ENCODE measurements at regions not wholly inside any gene's neighbourhood (a gene's known extent, or its start where the extent isn't known, plus 50 kb on each side); places are given as distances from the start of the nearest gene placed in this dataset.

DNA sequence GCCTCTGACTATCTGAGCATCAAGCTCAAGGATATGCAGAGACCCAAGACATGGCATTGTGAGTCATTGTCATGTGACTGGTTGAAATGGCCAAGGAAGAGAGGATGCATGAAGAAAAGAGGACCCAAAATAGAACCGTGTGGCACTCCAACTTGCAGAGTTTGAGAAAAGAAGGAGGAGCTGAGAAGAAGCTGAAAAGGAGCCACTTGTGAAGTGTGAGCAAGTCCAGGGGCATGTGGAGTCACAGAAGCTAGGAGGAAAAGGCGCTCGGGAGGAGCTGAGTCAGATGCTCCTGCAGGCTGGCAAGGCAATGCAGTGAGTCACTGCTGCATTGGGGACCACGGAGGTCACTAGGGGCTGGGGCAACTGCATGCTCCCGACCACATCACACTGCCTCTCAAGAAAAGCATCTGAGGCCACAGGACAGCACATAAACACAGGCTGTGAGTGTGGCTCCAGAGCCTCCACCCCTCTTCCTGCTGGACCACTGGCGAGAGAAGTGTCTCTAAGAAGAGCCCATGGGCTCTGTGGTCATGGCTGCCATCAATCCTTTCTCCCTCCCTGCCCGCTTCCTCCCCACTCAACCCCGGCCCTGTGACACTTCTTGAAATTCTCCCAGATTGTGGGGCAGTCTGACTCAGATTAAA lies 197.6 kb downstream of the DRD1 start:
- Mint-ChIP-seq H3K4me1 (no peaks in the 10 kb centered on the region), H3K36me3 (no peaks in the 10 kb centered on the region), H3K27me3 (peaks cover 11 to 27% of the 10 kb centered on the region in 2 donors), H3K4me3 (no peak overlapping the region), H3K9me3 (no peaks in the 10 kb centered on the region), H3K27ac (no peak overlapping the region)
- ChIA-PET POLR2A (no interaction called here), CTCF (no interaction called here)
- Histone ChIP-seq H3K27ac (ENCODE audit: low read depth, low read length) (no peak overlapping the region), H3K36me3 (ENCODE audit: insufficient read depth, low read length) (no peaks in the 10 kb centered on the region), H3K27me3 (ENCODE audit: insufficient read depth, low read length, poor library complexity, severe bottlenecking) (no peaks in the 10 kb centered on the region), H3K9me3 (ENCODE audit: low read length) (no peaks in the 10 kb centered on the region), H3K4me1 (ENCODE audit: insufficient read depth, low read length) (no peaks in the 10 kb centered on the region), H3K4me3 (ENCODE audit: low read length) (no peak overlapping the region)
- no peak for DNase-seq

DNA sequence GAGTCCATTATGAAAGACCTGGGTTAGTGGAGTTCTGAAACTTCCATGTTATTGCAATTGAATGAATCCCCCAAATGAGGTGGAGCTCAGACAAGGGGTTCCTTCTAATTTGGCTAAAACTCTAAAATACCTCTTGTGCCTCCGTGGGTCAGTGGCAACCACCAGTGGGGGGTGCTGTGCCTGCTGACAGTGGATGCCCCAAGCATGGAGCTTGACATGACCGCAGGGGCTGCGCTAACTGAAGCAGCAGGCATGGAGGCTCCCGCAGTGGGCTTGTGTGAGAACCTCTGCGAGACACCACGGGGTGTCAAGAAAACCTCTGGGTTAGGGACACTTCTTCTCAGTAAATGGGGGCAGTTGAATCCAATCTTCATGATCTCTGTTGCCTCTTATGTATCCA lies 200.5 kb downstream of the DRD1 start:
- Mint-ChIP-seq H3K27me3 (peaks cover 11 to 35% of the 10 kb centered on the region in 2 donors), H3K4me1 (no peaks in the 10 kb centered on the region), H3K9me3 (peaks cover 0 to 3% (median 0%) of the 10 kb centered on the region in 5 donors), H3K36me3 (no peaks in the 10 kb centered on the region), H3K4me3 (no peak overlapping the region), H3K27ac (no peak overlapping the region)
- ChIA-PET POLR2A (no interaction called here), CTCF (no interaction called here)
- no peaks in the 10 kb centered on the region for H3K27me3 ChIP-seq (ENCODE audit: insufficient read depth, low read length, poor library complexity, severe bottlenecking)
- no peaks in the 10 kb centered on the region for H3K4me1 ChIP-seq (ENCODE audit: insufficient read depth, low read length)
- no peak overlapping the region for H3K4me3 ChIP-seq (ENCODE audit: low read length)
- no peaks in the 10 kb centered on the region for H3K36me3 ChIP-seq (ENCODE audit: insufficient read depth, low read length)
- no peak for DNase-seq
- no peaks in the 10 kb centered on the region for H3K9me3 ChIP-seq (ENCODE audit: low read length)
- H3K27ac ChIP-seq (ENCODE audit: low read depth, low read length), result no peak overlapping the region

DNA sequence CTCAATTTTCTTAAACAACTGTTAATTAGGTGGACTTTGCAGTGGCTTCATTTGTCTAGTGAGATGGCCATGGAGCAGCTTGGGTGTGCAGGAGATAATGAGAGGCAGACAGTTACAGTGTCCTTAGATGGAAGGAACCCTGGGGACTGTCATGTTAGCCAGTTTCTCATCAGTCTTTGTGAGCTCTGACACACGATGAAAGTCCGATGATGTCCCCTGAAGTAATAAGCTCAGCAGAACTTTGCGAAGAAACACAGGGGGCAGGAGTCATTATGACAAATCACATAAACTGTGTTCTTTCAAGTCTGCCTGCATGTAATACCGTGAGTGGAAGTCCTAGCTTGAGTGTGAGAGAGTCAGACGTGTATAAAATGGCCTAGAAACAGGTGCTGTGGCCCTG lies 201.8 kb downstream of the DRD1 start:
- no peaks in the 10 kb centered on the region for H3K9me3 ChIP-seq (ENCODE audit: low read length)
- H3K4me1 ChIP-seq (ENCODE audit: insufficient read depth, low read length), result no peaks in the 10 kb centered on the region
- no peaks in the 10 kb centered on the region for H3K36me3 ChIP-seq (ENCODE audit: insufficient read depth, low read length)
- H3K9me3 Mint-ChIP-seq, result peaks cover 0 to 3% (median 0%) of the 10 kb centered on the region in 5 donors
- ChIA-PET CTCF (no interaction called here), POLR2A (no interaction called here)
- DNase-seq, result no peak
- H3K4me3 ChIP-seq (ENCODE audit: low read length), result no peak overlapping the region
- H3K36me3 Mint-ChIP-seq, result no peaks in the 10 kb centered on the region
- no peak overlapping the region for H3K27ac ChIP-seq (ENCODE audit: low read depth, low read length)
- H3K4me1 Mint-ChIP-seq, result no peaks in the 10 kb centered on the region
- H3K27me3 Mint-ChIP-seq, result peaks cover 8 to 30% of the 10 kb centered on the region in 2 donors
- no peaks in the 10 kb centered on the region for H3K27me3 ChIP-seq (ENCODE audit: insufficient read depth, low read length, poor library complexity, severe bottlenecking)
- no peak overlapping the region for H3K4me3 Mint-ChIP-seq
- H3K27ac Mint-ChIP-seq, result no peak overlapping the region

DNA sequence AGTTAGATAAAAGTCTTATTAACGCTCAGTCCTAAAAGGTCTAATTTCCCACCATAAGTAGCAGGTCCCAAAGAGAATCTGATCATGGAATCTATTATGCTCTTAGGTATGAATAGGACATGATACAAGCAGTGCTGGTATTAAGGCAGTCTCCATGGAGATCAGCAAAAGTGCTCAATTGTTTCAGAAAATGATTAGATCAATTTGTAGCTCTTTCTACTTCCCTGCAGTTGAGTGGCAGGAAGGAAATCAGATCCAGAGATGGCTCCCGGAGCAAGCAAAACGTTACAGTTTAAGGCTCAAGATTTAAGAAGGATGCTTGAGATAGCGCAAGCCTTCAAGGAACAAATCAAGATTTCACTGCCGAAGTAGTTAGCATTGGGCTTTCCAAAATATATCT lies 205.7 kb downstream of the DRD1 start:
- no peaks in the 10 kb centered on the region for H3K36me3 ChIP-seq (ENCODE audit: insufficient read depth, low read length)
- H3K27me3 ChIP-seq (ENCODE audit: insufficient read depth, low read length, poor library complexity, severe bottlenecking), result no peaks in the 10 kb centered on the region
- H3K27ac Mint-ChIP-seq, result no peak overlapping the region
- H3K9me3 Mint-ChIP-seq, result peaks cover 0 to 3% (median 0%) of the 10 kb centered on the region in 5 donors
- no peak overlapping the region for H3K27ac ChIP-seq (ENCODE audit: low read depth, low read length)
- no peaks in the 10 kb centered on the region for H3K4me1 ChIP-seq (ENCODE audit: insufficient read depth, low read length)
- H3K27me3 Mint-ChIP-seq, result peaks cover 9 to 21% of the 10 kb centered on the region in 2 donors
- H3K4me3 ChIP-seq (ENCODE audit: low read length), result no peak overlapping the region
- DNase-seq, result no peak
- ChIA-PET POLR2A (no interaction called here), CTCF (no interaction called here)
- no peaks in the 10 kb centered on the region for H3K4me1 Mint-ChIP-seq
- no peaks in the 10 kb centered on the region for H3K9me3 ChIP-seq (ENCODE audit: low read length)
- no peaks in the 10 kb centered on the region for H3K36me3 Mint-ChIP-seq
- no peak overlapping the region for H3K4me3 Mint-ChIP-seq

DNA sequence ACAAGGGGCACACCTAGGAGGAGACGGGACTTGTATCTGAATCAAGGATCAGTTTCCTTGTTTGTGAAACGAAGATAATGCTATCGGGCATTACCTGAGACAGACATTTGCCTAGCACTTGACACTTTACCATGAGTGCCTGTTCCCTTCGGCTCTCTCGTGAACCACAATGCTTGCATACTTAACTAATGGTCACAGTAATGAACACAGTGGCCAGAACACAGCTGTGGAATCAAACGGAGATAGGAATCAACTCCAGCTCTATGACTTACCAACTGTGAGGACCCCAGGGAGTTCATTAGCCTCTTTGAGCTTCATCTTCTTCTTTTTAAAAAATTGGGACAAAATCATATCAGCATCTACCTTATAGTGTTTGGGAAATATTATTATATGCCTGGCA lies 207.8 kb downstream of the DRD1 start:
- Histone ChIP-seq H3K4me1 (ENCODE audit: insufficient read depth, low read length) (no peaks in the 10 kb centered on the region), H3K4me3 (ENCODE audit: low read length) (no peak overlapping the region), H3K27me3 (ENCODE audit: insufficient read depth, low read length, poor library complexity, severe bottlenecking) (no peaks in the 10 kb centered on the region), H3K9me3 (ENCODE audit: low read length) (no peaks in the 10 kb centered on the region), H3K27ac (ENCODE audit: low read depth, low read length) (no peak overlapping the region), H3K36me3 (ENCODE audit: insufficient read depth, low read length) (no peaks in the 10 kb centered on the region)
- Mint-ChIP-seq H3K27ac (no peak overlapping the region), H3K4me3 (no peak overlapping the region), H3K9me3 (peaks cover 0 to 3% (median 0%) of the 10 kb centered on the region in 5 donors), H3K27me3 (peaks cover 10 to 20% of the 10 kb centered on the region in 2 donors), H3K4me1 (no peaks in the 10 kb centered on the region), H3K36me3 (no peaks in the 10 kb centered on the region)
- ChIA-PET POLR2A (no interaction called here), CTCF (no interaction called here)
- DNase-seq, result no peak

DNA sequence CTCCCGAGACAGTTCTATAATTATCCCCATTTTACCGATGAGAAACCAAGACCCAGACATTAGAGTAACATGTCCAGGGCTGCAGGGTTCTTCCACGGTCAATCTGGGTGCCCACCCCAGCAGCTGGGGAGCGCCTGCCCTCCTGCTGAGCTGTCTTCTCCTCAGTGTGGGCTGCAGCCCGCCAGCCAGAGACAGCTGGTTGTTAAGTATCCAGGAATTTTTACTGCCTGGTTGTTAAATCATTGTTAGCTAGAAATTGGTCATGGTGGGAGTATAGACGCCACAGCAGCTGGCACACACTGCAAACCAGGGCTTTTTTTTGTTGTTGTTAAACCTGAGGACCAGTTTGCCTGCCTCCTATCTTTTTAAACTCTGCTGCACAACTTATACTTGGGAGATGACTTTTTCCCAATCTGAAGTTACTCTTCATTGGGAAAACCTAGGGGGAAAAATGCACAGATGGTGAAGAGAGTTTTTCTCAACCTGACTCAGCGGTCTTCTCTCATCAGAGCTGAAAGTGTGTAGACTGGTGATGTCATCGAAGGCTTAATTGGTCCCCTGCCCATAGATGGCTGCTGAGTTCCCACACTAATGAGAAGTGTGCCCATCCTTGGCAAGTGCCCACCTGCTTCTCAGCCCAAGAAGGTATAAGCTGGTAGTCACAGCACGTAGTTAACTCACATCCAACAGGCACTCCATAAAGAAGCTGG lies 208.6 kb downstream of the DRD1 start:
- DNase-seq, result no peak
- CTCF ChIA-PET, result no interaction called here
- peaks cover 10 to 16% of the 10 kb centered on the region in 2 donors for H3K27me3 Mint-ChIP-seq
- H3K4me3 Mint-ChIP-seq, result no peak overlapping the region
- H3K27ac ChIP-seq (ENCODE audit: low read depth, low read length), result no peak overlapping the region
- no peaks in the 10 kb centered on the region for H3K27me3 ChIP-seq (ENCODE audit: insufficient read depth, low read length, poor library complexity, severe bottlenecking)
- POLR2A ChIA-PET, result no interaction called here
- H3K4me1 ChIP-seq (ENCODE audit: insufficient read depth, low read length), result no peaks in the 10 kb centered on the region
- H3K4me3 ChIP-seq (ENCODE audit: low read length), result no peak overlapping the region
- no peak overlapping the region for H3K27ac Mint-ChIP-seq
- no peaks in the 10 kb centered on the region for H3K36me3 ChIP-seq (ENCODE audit: insufficient read depth, low read length)
- H3K4me1 Mint-ChIP-seq, result no peaks in the 10 kb centered on the region
- H3K36me3 Mint-ChIP-seq, result no peaks in the 10 kb centered on the region
- no peaks in the 10 kb centered on the region for H3K9me3 ChIP-seq (ENCODE audit: low read length)
- H3K9me3 Mint-ChIP-seq, result no peaks in the 10 kb centered on the region

DNA sequence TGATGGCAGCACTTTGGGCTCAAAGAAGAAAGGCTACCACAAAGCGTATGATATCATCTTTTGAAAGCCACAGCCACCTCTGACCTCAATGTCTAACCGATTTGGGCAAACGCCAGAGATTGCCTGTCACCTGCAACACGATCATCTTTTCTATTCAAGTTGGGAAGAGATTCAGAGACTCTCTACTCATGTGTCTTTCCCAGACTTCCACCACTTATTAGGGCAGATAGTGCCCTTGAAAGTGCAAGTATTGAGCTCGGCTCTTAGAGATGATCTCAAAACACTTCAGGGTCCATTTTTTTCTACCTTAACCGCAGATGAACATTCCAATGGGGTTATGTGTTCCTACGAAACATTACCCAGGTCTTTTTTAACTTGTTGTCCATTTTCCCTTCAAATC lies 213.7 kb downstream of the DRD1 start:
- POLR2A ChIA-PET, result no interaction called here
- Mint-ChIP-seq H3K4me1 (no peaks in the 10 kb centered on the region), H3K9me3 (peaks cover 0 to 1% (median 0%) of the 10 kb centered on the region in 5 donors), H3K27me3 (peaks cover 9 to 10% of the 10 kb centered on the region in 2 donors), H3K36me3 (no peaks in the 10 kb centered on the region), H3K4me3 (no peak overlapping the region), H3K27ac (no peak overlapping the region)
- Histone ChIP-seq H3K27ac (ENCODE audit: low read depth, low read length) (no peak overlapping the region), H3K4me1 (ENCODE audit: insufficient read depth, low read length) (no peaks in the 10 kb centered on the region), H3K4me3 (ENCODE audit: low read length) (no peak overlapping the region), H3K36me3 (ENCODE audit: insufficient read depth, low read length) (no peaks in the 10 kb centered on the region), H3K9me3 (ENCODE audit: low read length) (no peaks in the 10 kb centered on the region), H3K27me3 (ENCODE audit: insufficient read depth, low read length, poor library complexity, severe bottlenecking) (no peaks in the 10 kb centered on the region)
- CTCF ChIA-PET, result no interaction called here
- DNase-seq, result no peak

DNA sequence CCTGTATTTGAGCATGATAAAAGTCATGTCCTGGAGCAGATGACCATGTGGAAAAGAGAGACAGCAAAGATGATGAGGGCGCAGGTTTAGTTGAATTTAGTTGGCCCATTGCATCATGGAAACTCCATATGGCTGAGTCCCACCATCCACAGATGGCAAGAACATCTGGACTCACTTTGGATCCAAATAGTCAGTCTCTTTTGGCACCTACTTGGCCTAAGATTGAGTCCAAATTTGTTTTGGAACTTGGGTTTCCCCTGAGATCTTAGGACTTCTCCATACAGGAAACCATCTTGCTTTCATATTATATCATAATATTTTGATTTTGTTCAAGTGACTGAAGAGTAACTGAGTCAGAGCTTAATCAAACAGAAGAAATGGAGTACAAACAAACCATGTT lies 217.5 kb downstream of the DRD1 start:
- Mint-ChIP-seq H3K27me3 (peaks cover 1 to 3% of the 10 kb centered on the region in 2 donors), H3K4me1 (no peaks in the 10 kb centered on the region), H3K4me3 (no peak overlapping the region), H3K27ac (no peak overlapping the region), H3K9me3 (peaks cover 0 to 1% (median 0%) of the 10 kb centered on the region in 5 donors), H3K36me3 (no peaks in the 10 kb centered on the region)
- ChIA-PET CTCF (no interaction called here), POLR2A (no interaction called here)
- no peaks in the 10 kb centered on the region for H3K36me3 ChIP-seq (ENCODE audit: insufficient read depth, low read length)
- H3K4me3 ChIP-seq (ENCODE audit: low read length), result no peak overlapping the region
- no peaks in the 10 kb centered on the region for H3K9me3 ChIP-seq (ENCODE audit: low read length)
- no peaks in the 10 kb centered on the region for H3K27me3 ChIP-seq (ENCODE audit: insufficient read depth, low read length, poor library complexity, severe bottlenecking)
- DNase-seq, result no peak
- H3K4me1 ChIP-seq (ENCODE audit: insufficient read depth, low read length), result no peaks in the 10 kb centered on the region
- no peak overlapping the region for H3K27ac ChIP-seq (ENCODE audit: low read depth, low read length)
